H4 (cell line): ENCODE measurements at regions not wholly inside any gene's neighbourhood (a gene's known extent, or its start where the extent isn't known, plus 50 kb on each side); places are given as distances from the start of the nearest gene placed in this dataset.

Experiments used
- DNase-seq: peaks from one replicate; pipeline ENCODE4 v3.0.0-alpha.2; 2015; ENCODE audit warnings: low spot score

DNA sequence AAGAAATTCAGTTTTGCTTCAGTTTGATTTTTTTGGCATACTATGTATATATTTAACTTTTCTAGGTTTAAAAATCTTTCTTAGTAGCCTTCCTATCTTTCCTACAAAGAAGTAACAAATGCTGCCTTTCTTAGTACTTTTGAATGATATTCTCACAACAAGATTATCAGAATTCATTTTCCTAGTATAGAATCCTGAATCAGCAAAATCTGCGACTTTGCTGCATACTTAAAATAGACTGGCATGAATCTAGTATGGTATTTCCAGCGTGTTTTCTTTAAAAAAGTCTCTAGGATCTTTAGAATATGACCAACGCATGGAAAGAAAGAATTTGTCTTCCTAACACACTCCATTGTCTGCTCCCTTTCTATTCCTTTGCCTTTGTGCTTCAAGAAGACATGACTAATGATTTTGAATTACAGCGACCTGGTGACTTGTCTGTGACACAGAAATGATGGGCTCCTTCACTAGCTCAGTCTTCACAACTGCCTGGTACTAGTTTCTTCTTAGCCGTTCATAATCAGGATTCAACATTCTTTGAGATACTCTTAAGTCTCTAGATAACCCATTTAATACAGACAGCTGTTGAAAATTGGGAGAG, 349.8 kb downstream of the PPARGC1A start:
- no peak for DNase-seq

DNA sequence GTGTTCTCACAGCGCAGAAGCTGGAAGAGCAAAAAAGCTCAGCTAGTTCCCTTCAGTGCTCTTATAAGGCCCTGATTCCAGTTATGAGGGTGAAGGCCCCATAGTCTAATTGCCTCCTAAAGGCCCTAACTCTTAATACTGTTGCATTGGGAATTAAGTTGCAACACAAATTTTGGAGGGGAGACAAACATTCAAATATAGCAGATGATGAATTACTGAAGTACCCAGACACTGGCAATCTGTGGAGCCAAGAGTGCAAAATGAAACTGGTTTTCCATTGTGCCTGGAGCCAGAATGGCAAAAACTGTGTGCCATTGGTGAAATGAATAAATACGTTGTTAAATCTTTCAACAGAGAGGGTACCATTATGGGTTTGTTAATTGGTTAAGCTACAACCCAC, 356.0 kb downstream of the PPARGC1A start:
- no peak for DNase-seq

DNA sequence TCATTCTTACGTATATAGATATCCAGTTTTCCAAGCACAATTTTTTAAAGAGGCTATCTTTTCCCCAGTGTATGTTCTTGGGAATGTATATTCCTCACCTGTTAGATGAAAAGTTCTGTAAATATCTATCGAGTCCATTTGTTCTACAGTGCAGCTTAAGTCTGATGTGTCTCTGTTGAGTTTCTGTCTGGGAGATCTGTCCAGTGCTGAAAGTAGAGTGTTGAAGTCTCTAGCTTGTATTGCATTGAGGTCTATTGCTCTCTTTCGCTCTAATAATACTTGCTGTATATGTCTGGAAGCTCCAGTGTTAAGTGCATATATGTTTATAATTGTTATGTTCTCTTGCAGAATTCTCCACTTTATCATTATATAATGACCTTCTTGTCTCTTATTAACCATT, 373.1 kb downstream of the PPARGC1A start:
- no peak for DNase-seq

DNA sequence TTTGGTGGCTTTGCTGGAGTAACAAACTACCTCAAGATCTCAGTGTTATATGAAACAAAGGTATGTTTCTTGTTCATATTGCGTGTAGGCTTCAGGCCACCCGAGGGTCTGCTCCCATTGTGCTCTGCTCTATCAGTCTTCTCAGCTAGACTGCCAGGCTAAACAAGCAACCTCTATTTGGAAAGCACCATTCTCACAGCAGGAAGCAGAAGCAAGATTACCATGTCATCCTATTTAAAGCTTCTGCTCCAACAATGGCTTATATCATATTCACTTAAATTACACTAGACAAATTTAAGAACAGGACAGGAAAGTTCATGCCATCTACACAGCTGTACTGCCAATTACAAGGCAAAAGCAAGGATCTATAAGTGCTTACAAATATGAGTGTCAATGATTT, 385.8 kb downstream of the PPARGC1A start:
- no peak for DNase-seq

DNA sequence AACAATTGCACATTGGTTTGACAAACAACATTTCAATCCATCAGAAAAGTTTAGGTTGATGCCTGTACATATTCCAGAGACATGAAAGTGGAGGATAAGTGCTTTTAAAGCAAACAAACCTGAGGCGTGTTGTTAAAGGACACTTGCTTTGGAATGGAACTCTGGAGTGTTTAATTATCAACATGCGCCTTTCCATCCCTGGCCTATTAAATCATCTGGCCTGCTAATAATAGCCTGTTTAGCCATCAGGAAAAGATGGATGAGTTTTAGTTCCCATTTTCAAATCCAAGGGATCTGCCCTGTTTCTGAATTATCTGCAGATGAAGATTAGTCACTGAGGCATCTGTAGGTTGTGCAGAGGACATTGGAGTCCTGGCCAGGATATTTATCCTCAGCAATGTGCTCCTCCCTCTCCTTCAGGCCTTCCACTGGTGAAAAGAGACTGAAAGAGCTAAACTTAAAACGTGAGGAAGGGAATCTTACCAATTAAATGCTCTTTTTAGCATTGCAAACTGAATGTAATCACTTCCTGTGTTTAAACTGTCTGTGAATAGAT, 388.9 kb downstream of the PPARGC1A start:
- DNase-seq = no peak

DNA sequence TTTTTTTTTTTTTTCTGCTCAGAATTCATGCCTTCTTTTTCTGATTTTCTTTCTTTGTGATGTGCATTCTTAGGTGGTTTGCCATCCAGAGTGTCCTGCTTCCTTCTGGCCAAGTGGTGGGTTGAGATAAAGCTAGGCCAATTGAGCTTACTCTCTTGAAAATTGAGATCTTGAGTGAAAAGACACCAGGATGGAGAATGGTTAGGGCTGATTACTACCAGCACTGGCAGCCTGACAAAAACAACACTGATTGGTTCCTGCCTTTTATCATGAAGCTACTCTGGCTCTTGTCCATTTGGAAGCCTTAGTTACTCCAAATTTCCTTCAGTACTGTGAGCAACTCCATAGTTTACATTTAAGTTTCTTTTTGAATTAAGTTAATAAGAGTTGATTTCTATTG, 404.0 kb downstream of the PPARGC1A start:
- no peak for DNase-seq

DNA sequence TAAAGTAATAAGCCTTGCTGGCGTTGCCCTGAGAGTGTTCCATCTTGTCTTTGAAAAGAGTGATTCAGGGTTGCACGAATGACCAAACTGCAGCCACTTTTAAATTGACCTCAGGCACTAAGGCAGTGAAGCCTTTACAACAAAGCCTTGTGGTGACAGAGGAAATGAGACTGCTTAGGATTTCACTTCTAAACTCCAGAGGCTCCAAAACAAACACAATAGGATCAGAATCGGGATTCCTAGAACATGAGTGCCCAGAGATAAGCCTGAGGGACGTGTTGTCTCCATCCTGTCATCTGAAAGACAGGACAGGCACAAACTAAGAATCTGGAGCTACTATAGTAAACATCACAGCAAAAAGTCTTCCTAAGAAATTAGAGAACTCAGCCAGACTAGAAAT, 405.2 kb downstream of the PPARGC1A start:
- DNase-seq = no peak

DNA sequence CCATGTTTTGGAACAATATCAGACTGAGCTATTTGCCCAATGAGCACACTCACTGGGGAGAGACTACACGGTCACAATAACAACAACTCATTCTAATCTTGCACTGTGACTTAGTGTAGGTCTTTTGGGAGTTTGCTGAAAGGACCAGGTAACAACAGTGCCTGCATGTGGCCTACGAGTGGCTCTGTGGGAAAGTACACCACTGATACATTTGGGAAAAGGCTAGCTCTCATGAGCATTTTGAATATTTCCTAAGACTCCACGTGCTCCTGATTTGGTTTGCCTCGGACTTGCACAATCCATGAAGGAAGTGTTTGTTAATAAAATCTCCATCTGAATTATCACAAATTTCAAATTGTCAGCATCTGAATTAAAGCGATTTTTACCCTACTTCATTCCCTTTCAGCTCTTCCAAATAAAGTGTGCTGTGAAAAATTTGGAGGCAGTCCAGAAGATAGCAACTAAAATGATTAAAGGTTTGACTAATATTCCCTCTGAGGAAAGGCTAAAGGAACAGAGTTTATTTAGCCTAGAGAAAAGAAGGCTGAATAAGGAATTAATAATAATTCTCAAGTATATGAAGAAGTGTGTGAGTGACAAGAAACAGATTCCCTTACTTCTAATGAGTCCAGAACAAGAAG, 406.4 kb downstream of the PPARGC1A start:
- no peak for DNase-seq

DNA sequence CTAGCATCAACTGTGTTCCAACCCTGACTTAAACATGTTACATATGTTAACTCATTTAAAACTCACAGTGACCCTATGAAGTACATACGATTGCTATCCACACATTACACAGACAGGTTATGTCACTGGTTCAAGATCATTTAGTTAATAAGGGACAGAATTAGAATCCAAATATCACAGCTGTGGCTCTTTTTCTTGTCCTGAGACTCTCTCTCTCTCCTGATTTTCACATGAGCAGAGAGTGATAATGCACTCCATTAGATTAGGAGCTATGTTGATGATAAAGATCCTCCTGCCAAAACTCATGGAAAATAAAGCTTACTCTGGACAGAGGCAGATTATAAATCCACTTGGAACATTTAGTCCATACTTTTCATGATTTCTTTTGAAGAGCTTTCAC, 408.3 kb downstream of the PPARGC1A start:
- no peak for DNase-seq

DNA sequence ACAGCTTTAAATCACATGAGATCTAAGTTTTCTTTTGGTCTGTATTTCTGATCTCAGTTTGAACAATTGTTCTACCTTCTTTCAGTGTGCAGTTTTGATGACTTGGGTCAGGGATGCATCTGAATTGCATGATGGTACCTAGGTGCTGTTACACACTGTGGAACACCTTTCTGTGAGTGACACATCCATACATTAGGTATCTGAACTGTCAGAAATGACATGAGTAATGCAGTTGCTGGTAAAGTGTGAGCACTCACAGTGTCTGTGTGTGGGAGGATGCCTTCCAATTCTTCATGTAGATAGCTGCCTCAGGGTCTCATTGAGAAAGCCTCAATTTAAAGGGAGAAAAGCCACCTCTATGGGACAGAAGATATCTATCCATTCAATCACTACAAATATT, 411.9 kb downstream of the PPARGC1A start:
- no peak for DNase-seq

DNA sequence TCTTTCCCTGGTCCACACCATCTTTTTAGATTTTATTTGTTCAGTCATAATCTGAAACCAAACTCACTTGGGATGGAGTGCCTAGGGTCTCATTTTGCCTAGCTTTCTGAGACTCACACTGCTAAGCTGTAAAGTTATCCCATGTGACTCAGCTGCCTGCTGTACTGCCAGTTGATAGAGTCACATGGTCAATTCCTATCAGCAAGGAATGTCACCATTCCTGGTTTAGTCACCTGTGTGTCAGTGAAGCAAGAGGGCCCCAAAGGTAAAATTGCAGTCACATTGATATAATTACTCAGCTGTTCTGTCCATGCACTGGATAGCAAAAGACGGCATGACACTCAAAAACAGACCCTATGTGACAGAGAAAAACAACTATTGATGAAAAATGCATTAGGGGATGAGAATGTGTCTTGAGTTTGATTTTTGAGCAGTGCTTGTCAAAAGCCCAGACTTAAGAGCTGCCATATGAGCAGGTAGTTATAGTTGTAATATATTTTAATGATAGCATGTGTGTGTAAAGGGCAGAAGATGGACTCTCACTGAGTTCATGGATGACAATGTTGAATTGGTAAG, 413.2 kb downstream of the PPARGC1A start:
- no peak for DNase-seq

DNA sequence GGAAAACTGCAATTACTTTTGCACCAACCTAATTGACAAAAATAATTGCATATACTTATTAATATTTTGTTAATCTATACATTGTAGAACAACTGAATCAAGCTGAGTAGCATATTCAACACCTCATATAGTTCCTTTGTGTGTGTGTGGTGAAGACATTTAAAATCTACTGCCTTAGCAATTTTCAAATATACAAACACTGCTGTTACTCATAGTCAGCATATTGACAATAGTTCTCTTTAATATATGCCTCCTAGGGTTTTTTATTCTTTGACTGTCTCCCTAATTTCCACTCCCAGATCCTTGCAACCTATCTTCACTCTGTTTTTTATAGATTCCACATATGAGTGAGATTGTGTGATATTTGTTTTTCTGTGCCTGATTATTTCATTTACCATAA, 426.8 kb downstream of the PPARGC1A start:
- DNase-seq = no peak

DNA sequence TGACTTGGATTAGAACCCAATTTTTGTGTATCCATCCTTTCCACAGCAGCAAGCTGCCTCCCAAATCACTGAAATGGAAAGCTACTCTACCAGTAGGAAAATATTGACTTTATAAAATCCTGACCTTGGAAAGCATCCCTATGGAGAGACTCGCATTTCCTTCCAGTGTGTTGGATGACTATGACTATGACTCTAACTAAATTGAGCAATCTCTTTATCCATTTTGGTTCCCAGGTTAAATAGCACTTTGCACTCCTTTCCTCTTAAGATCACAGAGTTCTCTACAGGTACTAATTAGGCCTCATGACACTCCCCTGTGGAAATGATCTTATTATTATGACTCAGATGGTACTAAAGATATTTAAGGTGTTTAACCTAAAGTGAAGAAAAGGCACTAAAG, 431.8 kb downstream of the PPARGC1A start:
- no peak for DNase-seq

DNA sequence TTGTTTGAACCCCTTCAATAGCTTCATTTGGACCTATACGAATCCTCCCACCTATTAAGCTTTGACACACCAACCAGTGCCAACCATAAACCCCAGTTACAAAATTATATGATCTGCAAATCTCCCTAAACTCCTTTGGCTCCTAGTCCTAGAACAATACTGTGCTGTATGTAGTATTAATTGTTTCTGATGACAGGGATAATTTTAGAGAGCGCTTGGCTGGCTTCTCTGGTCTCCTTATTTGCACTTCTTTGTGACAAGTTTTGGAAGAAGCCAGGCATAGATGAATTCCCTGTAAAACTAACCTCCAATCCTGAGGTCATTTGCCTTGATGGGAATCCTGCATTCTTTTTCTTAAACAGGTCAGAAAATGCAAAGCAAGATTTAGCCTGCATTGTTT, 433.0 kb downstream of the PPARGC1A start:
- no peak for DNase-seq

DNA sequence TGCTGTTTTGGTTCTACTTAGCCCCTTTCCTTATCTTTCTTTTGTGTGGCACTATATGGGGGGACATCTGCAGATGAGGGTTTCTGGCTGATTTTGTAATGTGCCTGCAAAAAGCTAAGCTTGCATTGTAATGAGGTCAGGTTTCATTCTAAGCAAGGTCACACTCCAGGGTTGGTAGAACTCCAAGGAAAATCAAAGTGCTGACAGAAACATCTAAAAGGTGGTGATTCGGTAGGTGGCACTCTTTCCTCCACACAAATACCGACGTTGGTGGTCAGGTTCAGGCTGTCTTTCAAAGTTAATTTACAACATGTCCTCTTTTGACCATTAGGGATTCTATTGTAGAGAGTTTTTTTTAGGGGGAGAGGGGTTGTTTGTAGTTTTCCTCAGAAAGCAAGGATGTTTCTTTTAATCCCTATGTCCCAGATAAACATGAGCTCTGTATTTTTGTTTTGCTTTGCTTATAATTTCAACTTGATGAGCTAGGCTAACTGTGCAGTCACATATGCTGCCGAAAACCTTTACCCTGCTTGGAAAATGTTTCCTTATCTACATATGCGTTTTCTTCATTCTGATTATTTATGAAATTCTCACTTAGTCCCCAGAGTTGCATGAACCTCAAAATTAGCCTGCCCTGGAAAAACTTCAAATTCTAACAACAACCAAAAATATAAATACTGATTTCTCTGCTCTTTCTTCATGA, 434.2 kb downstream of the PPARGC1A start:
- peak; percentile 46 for DNase-seq

DNA sequence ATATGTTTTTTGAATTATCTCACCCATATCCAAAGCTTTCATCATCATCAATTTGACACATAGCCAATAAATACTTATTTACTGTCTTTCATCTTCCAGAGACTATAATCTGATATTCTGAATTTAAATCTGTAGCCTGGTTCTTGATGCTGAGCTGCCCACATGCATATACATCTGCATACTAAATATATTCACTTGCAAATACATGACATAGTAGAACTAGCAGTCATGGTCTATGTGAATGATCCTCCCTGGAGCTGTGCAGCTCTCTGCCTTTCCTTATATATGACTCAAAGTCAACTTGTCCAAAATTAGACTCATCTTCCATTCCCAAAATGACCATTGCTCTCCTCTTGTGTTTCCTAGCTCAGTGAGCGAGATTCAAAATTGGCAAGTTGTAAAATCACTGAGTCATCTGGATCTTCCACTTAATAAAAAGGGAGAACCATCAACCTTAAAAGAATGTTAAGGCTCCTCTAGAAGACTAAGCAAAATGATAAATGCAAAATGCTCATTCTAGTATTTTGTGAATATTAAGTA, 448.2 kb downstream of the PPARGC1A start:
- no peak for DNase-seq

DNA sequence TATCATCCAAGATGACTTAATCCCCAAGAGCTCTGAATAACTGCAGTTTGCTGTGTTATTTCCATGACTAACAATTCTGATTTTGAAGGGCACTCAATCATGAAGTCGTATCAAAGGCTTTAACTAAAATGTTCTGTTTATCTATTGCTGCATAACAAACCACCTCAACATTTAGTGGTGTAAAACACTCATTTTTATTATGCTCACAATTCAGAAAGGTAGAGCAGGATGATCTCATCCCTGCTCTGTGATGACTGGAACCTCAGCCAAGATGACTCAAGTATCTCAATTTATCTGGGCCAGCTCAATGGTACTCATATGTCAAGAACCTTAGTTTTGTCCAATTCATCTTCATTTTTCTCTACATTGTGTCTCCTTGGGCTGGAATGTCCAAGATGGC, 451.1 kb downstream of the PPARGC1A start:
- no peak for DNase-seq

DNA sequence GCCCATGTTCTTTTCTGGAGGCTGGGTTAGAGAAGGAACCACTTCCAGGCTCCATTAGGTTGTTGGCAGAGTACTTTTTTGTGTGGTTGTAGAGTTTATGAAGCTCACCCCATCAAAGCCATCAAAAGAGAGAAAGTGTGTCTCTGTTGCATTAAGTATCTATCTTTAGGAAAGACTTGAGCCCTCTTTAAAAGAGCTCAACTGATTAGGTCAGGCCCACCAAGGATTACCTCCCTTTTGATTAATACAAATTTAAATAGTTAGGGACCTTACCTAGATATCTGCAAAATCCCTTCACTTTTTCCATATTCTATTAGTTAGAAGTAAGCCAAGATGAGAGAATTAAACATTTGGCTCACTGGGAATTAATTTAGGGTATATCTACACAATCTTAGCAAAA, 460.4 kb downstream of the PPARGC1A start:
- no peak for DNase-seq

DNA sequence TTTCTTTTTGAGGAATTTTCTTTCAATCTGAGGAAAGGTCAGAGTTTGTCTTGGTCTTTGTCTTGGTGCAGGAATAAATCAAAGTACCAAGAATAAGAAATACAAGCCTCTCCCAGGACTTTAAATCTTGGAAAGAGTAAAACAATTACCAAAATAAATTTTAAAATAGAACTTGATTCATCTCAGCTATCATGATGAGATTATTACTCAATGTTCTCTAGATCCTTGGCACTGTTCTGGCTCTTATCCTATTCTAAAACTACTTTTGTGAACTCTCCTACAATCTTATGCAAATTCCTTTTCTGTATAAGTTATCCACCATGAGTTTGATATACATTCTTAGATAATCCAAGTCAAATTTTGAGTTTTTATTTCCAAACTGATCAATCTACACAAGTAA, 464.3 kb downstream of the PPARGC1A start:
- DNase-seq = no peak

DNA sequence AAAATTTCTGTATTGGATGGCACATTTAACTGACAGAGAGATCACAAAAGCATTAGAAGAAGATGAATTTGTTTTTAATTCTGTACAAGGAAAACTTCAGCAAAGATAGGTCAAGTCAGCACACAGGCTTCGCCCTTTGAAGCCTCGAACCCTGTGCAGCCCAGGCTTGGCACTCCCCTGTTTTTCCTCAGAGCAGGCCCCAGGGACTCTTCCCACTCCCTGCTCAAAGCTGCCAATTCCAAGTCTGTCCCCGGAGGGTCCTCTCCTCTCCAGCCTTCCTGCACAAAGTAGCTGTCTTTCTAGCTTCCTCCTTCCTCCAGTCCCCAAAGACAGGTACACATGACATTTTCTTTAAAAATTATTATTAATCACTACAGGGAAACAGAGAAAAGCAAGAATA, 466.3 kb downstream of the PPARGC1A start:
- no peak for DNase-seq

DNA sequence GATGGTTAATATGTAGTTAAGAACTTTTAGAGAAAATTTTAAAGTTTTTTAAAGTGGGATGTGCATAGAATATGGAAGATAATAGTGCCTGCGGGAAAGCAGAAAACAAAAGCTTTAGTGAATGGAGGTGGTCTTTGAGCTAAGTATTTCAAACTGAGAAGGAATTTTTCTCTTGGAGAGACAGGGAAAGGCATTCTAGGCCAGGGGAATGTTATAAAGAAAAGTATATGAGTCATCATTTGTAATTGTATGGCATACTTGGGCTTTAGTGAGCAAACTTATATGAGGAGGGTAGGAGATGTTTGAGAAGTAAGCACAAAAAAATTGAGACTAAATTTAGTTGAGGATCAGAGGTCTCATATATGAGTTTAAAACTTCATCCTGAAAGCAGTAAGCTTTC, 467.0 kb downstream of the PPARGC1A start:
- no peak for DNase-seq

DNA sequence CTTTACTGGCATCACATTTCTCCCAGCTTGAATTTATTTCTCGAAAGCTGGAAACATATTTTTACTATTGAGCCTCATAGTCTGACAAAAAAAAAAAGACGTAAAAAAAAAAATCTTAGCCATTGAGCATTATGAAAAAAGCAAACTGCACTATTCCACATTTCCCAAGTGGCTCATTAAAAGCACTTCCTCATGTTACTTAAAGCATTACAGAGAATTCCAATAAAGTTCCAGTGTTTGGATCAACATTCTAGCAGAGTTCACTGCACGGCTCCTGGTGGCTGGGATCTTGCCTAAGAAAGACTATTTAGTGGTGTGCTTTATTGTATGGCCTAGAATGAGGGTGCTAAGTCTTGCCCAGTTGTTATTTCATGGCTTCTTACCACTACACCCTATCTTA, 476.2 kb downstream of the PPARGC1A start:
- DNase-seq = no peak

DNA sequence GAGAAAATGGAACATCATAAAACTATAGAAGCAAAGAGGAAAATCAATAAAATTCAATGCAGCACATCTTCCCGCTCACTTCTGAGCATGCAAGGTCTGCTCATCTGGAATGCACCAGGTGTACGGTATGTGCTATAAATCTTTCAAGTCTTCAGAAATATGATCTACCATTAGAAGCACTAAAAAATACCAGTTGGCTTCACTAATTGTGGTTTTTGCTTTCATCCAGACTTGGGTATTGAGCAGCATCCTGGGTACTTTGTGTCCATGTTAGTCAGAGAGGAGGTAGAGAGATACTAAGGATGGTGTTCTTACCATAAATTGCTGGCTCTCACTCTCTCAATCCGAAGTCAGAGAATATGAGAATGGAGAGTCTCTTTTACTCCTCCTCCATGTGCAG, 477.1 kb downstream of the PPARGC1A start:
- DNase-seq = no peak
